Mesothelial cell of epicardium (in vitro differentiated cells): ENCODE measurements at regions not wholly inside any gene's neighbourhood (a gene's known extent, or its start where the extent isn't known, plus 50 kb on each side); places are given as distances from the start of the nearest gene placed in this dataset.
"Not testable (repeated sequence)": the region's sequence is repeated elsewhere in the genome, so short reads cannot be mapped to it uniquely, and the experiment has no call there.

ENCODE experiments used
- DNase-seq, 2 experiments: peaks; one replicate each; pipeline ENCODE4 v3.0.0; 2021; ENCODE audit warnings: low spot score in 2 of 2; ENCODE audit not compliant: unreplicated experiment in 2 of 2
- H3K27ac Mint-ChIP-seq: 2 replicates; pipeline ENCODE4 v1.8.0; 2021; ENCODE audit warnings: mixed read lengths
- H3K27me3 Mint-ChIP-seq: 2 replicates; pipeline ENCODE4 v1.8.0; 2021; ENCODE audit warnings: low read depth, mixed read lengths
- H3K36me3 Mint-ChIP-seq: 2 replicates; pipeline ENCODE4 v1.8.0; 2021; ENCODE audit warnings: mixed read lengths
- H3K4me1 Mint-ChIP-seq: 2 replicates; pipeline ENCODE4 v1.8.0; 2021; ENCODE audit warnings: mixed read lengths
- H3K4me3 Mint-ChIP-seq: 2 replicates; pipeline ENCODE4 v1.8.0; 2021; ENCODE audit warnings: mild to moderate bottlenecking, moderate library complexity, mixed read lengths
- H3K9me3 Mint-ChIP-seq: 2 replicates; pipeline ENCODE4 v1.8.0; 2021; ENCODE audit warnings: mixed read lengths
- CTCF ChIP-seq: fragments of 200-600 bp; sonication (generic); IDR thresholded peaks from one replicate; pipeline ENCODE4 v1.5.0; 2021; ENCODE audit warnings: antibody characterized with exemption; ENCODE audit not compliant: unreplicated experiment

GRCh38 chr12:87344699-87345098 is 684.5 kb downstream of the C12orf50 start:
- Mint-ChIP-seq H3K4me3 (no peak overlapping the region), H3K36me3 (peaks cover 5% of the 10 kb centered on the region), H3K4me1 (peaks cover 6% of the 10 kb centered on the region), H3K27ac (peak overlapping the region; percentile 56), H3K9me3 (peaks cover 8% of the 10 kb centered on the region), H3K27me3 (no peaks in the 10 kb centered on the region)
- no peak for DNase-seq
- TF ChIP-seq CTCF: no peak

DNA sequence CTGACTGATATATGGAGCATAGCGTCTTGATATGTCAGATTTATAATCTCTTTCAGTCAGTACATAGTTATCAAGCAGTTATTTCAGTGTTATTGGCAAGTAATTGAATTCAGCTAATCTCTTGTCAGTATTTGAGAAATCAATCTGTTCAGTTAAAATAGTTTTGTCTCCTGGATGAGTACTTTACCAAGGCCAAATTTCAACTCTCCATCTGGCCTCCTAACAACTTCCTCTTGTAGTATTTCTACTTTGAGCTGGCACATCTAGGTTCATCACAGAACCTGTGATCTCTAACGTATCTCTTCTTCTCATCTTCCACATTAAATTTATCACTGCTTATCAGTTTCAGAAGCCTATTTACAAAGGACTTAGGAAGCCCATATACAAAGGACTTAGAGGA is 690.5 kb downstream of the C12orf50 start:
- H3K27ac Mint-ChIP-seq: peak overlapping the region; percentile 5
- no peaks in the 10 kb centered on the region for H3K9me3 Mint-ChIP-seq
- no peaks in the 10 kb centered on the region for H3K27me3 Mint-ChIP-seq
- H3K4me1 Mint-ChIP-seq: peaks cover 18% of the 10 kb centered on the region
- no peaks in the 10 kb centered on the region for H3K36me3 Mint-ChIP-seq
- TF ChIP-seq CTCF: no peak
- DNase-seq: no peak
- no peak overlapping the region for H3K4me3 Mint-ChIP-seq

DNA sequence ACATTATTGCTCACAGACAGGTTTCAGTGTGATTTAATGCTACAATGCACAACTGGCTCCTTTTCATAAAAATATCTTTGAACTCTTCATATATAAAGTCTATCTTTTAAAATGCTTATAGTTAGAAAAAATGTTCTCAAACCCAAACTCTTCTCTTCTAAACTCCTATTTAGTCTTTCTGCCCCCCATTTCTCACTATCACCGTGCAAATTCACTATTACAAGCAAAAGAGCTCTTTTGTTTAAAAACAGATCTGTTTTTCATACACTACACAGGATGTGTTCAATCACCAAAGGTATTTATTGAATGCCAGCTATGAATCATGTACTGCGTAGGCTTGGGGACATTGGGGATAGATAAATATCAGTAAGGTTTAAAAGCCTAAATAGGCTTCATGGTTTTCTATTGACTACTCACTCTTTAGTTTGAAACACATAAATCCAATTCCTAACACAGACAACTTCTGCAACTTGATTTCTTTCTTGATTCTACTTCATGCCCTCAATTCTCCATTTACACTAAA is 692.3 kb downstream of the C12orf50 start:
- no peaks in the 10 kb centered on the region for H3K36me3 Mint-ChIP-seq
- H3K9me3 Mint-ChIP-seq: no peaks in the 10 kb centered on the region
- no peak overlapping the region for H3K27ac Mint-ChIP-seq
- H3K4me1 Mint-ChIP-seq: peaks cover 29% of the 10 kb centered on the region
- no peak overlapping the region for H3K4me3 Mint-ChIP-seq
- no peak for TF ChIP-seq CTCF
- H3K27me3 Mint-ChIP-seq: no peaks in the 10 kb centered on the region
- no peak for DNase-seq

GRCh38 chr12:87332987-87333726 is 696.0 kb downstream of the C12orf50 start:
- Mint-ChIP-seq H3K9me3 (no peaks in the 10 kb centered on the region), H3K4me3 (no peak overlapping the region), H3K27me3 (no peaks in the 10 kb centered on the region), H3K4me1 (peaks cover 29% of the 10 kb centered on the region), H3K36me3 (no peaks in the 10 kb centered on the region), H3K27ac (no peak overlapping the region)
- no peak for DNase-seq
- no peak for TF ChIP-seq CTCF

GRCh38 chr12:87330071-87330555 is 699.1 kb downstream of the C12orf50 start:
- H3K4me1 Mint-ChIP-seq: peaks cover 26% of the 10 kb centered on the region
- H3K9me3 Mint-ChIP-seq, H3K27me3 Mint-ChIP-seq, H3K27ac Mint-ChIP-seq, H3K4me3 Mint-ChIP-seq, H3K36me3 Mint-ChIP-seq, DNase-seq: not testable (repeated sequence)

- TF ChIP-seq CTCF: no peak
- H3K9me3 Mint-ChIP-seq: no peaks in the 10 kb centered on the region
- H3K4me3 Mint-ChIP-seq: no peak overlapping the region
- peaks cover 26% of the 10 kb centered on the region for H3K4me1 Mint-ChIP-seq
- no peaks in the 10 kb centered on the region for H3K36me3 Mint-ChIP-seq
- DNase-seq: no peak
- no peaks in the 10 kb centered on the region for H3K27me3 Mint-ChIP-seq
- H3K27ac Mint-ChIP-seq: peak overlapping the region; percentile 63
Measured at GRCh38 chr12:87329076-87329863, 699.9 kb downstream of the C12orf50 start.
